ENCODE measurements at regions not wholly inside any gene's neighbourhood (a gene's known extent, or its start where the extent isn't known, plus 50 kb on each side); places are given as distances from the start of the nearest gene placed in this dataset.

GRCh38 chr11:103530257-103530656 lies 421.0 kb downstream of the DYNC2H1 start:
- Histone ChIP-seq H3K4me3 (ENCODE audit: insufficient read depth, low read depth, low read length, poor library complexity, severe bottlenecking) (no peak overlapping the region), H3K27ac (ENCODE audit: insufficient read depth, low read length, poor library complexity, severe bottlenecking) (no peak overlapping the region), H3K4me1 (ENCODE audit: control insufficient read depth, insufficient read depth, low read length, poor library complexity, severe bottlenecking) (no peaks in the 10 kb centered on the region), H3K9me3 (ENCODE audit: control insufficient read depth, low read length) (no peaks in the 10 kb centered on the region), H3K27me3 (replicated peaks; ENCODE audit: control insufficient read depth, insufficient read depth, low read length, poor library complexity, severe bottlenecking) (no peaks in the 10 kb centered on the region), H3K36me3 (ENCODE audit: control insufficient read depth, insufficient read depth, low read length) (no peaks in the 10 kb centered on the region)
- no peak for DNase-seq

- DNase-seq, result no peak
- Histone ChIP-seq H3K4me3 (ENCODE audit: insufficient read depth, low read depth, low read length, poor library complexity, severe bottlenecking) (no peak overlapping the region), H3K36me3 (ENCODE audit: control insufficient read depth, insufficient read depth, low read length) (no peaks in the 10 kb centered on the region), H3K9me3 (ENCODE audit: control insufficient read depth, low read length) (no peaks in the 10 kb centered on the region), H3K27ac (ENCODE audit: insufficient read depth, low read length, poor library complexity, severe bottlenecking) (no peak overlapping the region), H3K4me1 (ENCODE audit: control insufficient read depth, insufficient read depth, low read length, poor library complexity, severe bottlenecking) (no peaks in the 10 kb centered on the region), H3K27me3 (replicated peaks; ENCODE audit: control insufficient read depth, insufficient read depth, low read length, poor library complexity, severe bottlenecking) (no peaks in the 10 kb centered on the region)
These were observed 423.0 kb downstream of the DYNC2H1 start for GRCh38 chr11:103532133-103532788.

DNA sequence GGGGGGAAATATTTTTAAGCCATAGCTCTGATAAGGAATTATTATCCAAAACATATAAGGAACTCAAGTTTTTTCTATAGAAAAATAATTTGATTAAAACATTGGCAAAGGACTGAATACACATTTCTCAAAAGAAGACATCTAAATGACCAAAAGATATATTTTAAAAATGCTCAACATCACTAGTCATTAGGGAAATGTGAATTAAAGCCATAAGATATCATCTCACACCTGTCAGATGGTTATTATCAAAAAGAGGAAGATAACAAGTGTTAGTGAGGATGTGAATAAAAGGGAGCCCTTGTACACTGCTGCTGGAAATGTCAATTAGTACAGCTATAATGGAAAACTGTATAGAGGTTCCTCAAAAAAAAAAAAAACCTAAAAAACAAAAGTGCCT lies 425.0 kb downstream of the DYNC2H1 start:
- H3K4me1 ChIP-seq (ENCODE audit: control insufficient read depth, insufficient read depth, low read length, poor library complexity, severe bottlenecking), result no peaks in the 10 kb centered on the region
- no peaks in the 10 kb centered on the region for H3K27me3 ChIP-seq (replicated peaks; ENCODE audit: control insufficient read depth, insufficient read depth, low read length, poor library complexity, severe bottlenecking)
- H3K36me3 ChIP-seq (ENCODE audit: control insufficient read depth, insufficient read depth, low read length), result no peaks in the 10 kb centered on the region

DNA sequence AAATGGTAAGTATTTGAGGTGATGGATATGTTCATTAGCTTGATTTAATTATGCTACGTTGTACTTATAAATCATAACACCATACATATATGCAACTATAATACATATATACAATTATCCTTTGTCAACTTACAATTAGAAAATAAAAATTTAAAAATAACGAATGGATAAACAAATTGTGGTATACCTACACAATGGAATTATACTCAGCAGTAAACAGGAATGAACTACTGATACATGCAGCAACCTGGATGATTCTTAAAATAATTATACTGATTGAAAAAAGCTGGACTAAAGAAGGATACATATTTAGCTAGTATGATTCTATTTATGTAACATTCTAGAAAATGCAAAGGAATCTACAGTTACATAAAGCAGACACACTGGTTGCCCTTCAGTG lies 425.7 kb downstream of the DYNC2H1 start:
- Histone ChIP-seq H3K9me3 (ENCODE audit: control insufficient read depth, low read length) (no peaks in the 10 kb centered on the region), H3K27me3 (replicated peaks; ENCODE audit: control insufficient read depth, insufficient read depth, low read length, poor library complexity, severe bottlenecking) (no peaks in the 10 kb centered on the region), H3K36me3 (ENCODE audit: control insufficient read depth, insufficient read depth, low read length) (no peaks in the 10 kb centered on the region), H3K27ac (ENCODE audit: insufficient read depth, low read length, poor library complexity, severe bottlenecking) (no peak overlapping the region), H3K4me1 (ENCODE audit: control insufficient read depth, insufficient read depth, low read length, poor library complexity, severe bottlenecking) (no peaks in the 10 kb centered on the region), H3K4me3 (ENCODE audit: insufficient read depth, low read depth, low read length, poor library complexity, severe bottlenecking) (no peak overlapping the region)
- DNase-seq, result no peak

More for the DNA sequence above, 425.0 kb downstream of the DYNC2H1 start:
- Histone ChIP-seq H3K4me3 (ENCODE audit: insufficient read depth, low read depth, low read length, poor library complexity, severe bottlenecking) (no peak overlapping the region), H3K9me3 (ENCODE audit: control insufficient read depth, low read length) (no peaks in the 10 kb centered on the region), H3K27ac (ENCODE audit: insufficient read depth, low read length, poor library complexity, severe bottlenecking) (no peak overlapping the region)
- DNase-seq, result no peak

- Histone ChIP-seq H3K9me3 (ENCODE audit: control insufficient read depth, low read length) (no peaks in the 10 kb centered on the region), H3K4me3 (ENCODE audit: insufficient read depth, low read depth, low read length, poor library complexity, severe bottlenecking) (no peak overlapping the region), H3K27ac (ENCODE audit: insufficient read depth, low read length, poor library complexity, severe bottlenecking) (no peak overlapping the region), H3K36me3 (ENCODE audit: control insufficient read depth, insufficient read depth, low read length) (no peaks in the 10 kb centered on the region), H3K4me1 (ENCODE audit: control insufficient read depth, insufficient read depth, low read length, poor library complexity, severe bottlenecking) (no peaks in the 10 kb centered on the region), H3K27me3 (replicated peaks; ENCODE audit: control insufficient read depth, insufficient read depth, low read length, poor library complexity, severe bottlenecking) (no peaks in the 10 kb centered on the region)
- DNase-seq, result no peak
These were observed 427.1 kb downstream of the DYNC2H1 start for GRCh38 chr11:103536335-103536722.

- Histone ChIP-seq H3K4me1 (ENCODE audit: control insufficient read depth, insufficient read depth, low read length, poor library complexity, severe bottlenecking) (no peaks in the 10 kb centered on the region), H3K27me3 (replicated peaks; ENCODE audit: control insufficient read depth, insufficient read depth, low read length, poor library complexity, severe bottlenecking) (no peaks in the 10 kb centered on the region), H3K9me3 (ENCODE audit: control insufficient read depth, low read length) (no peaks in the 10 kb centered on the region), H3K27ac (ENCODE audit: insufficient read depth, low read length, poor library complexity, severe bottlenecking) (no peak overlapping the region), H3K36me3 (ENCODE audit: control insufficient read depth, insufficient read depth, low read length) (no peaks in the 10 kb centered on the region), H3K4me3 (ENCODE audit: insufficient read depth, low read depth, low read length, poor library complexity, severe bottlenecking) (no peak overlapping the region)
- DNase-seq, result no peak
These were observed 428.8 kb downstream of the DYNC2H1 start for GRCh38 chr11:103537904-103538502.

DNA sequence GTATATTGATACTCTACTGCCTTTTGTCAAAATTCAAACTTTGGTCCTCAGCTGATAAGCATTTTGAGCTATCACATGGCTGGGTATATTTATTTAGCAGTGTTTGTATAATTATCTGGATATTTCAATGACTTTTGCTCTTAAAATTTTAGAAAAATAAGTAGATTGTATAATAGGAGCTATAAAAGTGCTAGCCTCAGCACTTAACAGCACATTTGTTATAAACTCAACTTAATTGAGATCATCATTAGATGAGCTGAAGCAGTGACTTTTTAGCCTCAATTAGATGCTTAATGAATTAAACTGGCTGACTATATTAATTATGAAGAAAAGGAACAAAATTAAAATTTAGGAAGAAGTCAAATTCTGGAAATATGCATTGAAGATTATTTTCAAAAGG lies 429.9 kb downstream of the DYNC2H1 start:
- no peaks in the 10 kb centered on the region for H3K9me3 ChIP-seq (ENCODE audit: control insufficient read depth, low read length)
- no peaks in the 10 kb centered on the region for H3K36me3 ChIP-seq (ENCODE audit: control insufficient read depth, insufficient read depth, low read length)
- H3K27me3 ChIP-seq (replicated peaks; ENCODE audit: control insufficient read depth, insufficient read depth, low read length, poor library complexity, severe bottlenecking), result no peaks in the 10 kb centered on the region
- H3K4me3 ChIP-seq (ENCODE audit: insufficient read depth, low read depth, low read length, poor library complexity, severe bottlenecking), result no peak overlapping the region
- H3K27ac ChIP-seq (ENCODE audit: insufficient read depth, low read length, poor library complexity, severe bottlenecking), result no peak overlapping the region
- DNase-seq, result no peak
- H3K4me1 ChIP-seq (ENCODE audit: control insufficient read depth, insufficient read depth, low read length, poor library complexity, severe bottlenecking), result no peaks in the 10 kb centered on the region

DNA sequence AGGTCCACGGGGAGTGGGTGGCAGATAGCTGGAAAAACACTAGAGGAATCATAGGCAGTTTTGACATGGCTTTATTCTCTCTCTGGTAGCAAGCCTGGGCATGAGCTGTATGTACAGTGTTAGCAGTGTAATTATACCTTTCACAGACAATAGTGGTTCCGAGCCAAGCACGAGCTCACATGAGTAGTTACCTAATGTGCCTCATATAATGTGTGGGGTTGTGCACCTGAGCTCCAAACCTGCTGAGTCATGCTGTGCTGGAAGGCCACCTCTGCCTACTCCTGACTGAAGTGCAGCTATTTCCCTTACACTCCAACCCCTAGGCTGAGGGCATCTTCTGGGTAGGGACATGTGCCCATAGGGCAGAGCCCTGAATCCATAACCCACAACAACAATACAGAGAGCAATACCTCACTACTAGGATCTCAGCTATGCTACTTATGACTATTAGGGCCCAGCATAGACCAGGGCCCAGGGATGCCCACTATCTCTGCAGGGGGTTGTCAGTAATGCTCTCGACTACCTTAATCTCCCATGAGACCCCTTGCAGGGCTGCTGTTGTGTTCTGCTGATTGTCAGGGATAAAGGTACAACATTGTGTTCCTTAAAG lies 432.1 kb downstream of the DYNC2H1 start:
- DNase-seq, result peak in 1 of 3 donors; percentile 3
- no peaks in the 10 kb centered on the region for H3K4me1 ChIP-seq (ENCODE audit: control insufficient read depth, insufficient read depth, low read length, poor library complexity, severe bottlenecking)
- H3K4me3 ChIP-seq (ENCODE audit: insufficient read depth, low read depth, low read length, poor library complexity, severe bottlenecking), result no peak overlapping the region
- H3K27ac ChIP-seq (ENCODE audit: insufficient read depth, low read length, poor library complexity, severe bottlenecking), result no peak overlapping the region
- no peaks in the 10 kb centered on the region for H3K36me3 ChIP-seq (ENCODE audit: control insufficient read depth, insufficient read depth, low read length)
- H3K27me3 ChIP-seq (replicated peaks; ENCODE audit: control insufficient read depth, insufficient read depth, low read length, poor library complexity, severe bottlenecking), result no peaks in the 10 kb centered on the region
- no peaks in the 10 kb centered on the region for H3K9me3 ChIP-seq (ENCODE audit: control insufficient read depth, low read length)

DNA sequence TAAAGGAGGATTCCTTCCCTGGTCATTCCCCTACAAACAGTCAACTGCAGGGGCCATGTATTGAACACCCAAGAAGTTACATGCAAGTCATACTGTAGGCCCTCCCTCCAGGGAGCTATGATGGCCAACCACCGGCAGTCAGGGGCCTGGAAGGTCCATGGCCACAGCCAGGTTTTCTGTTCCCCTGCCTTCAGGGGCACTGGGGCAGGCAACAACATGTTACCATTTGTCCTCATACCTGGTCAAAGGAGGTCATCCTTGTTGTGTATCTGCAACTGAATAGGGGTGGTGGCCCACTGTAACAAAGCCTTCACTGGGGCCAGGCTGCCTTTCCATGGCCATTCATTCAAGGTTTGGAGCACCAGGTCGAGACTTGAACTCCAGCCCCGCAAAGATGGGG lies 433.6 kb downstream of the DYNC2H1 start:
- Histone ChIP-seq H3K27me3 (replicated peaks; ENCODE audit: control insufficient read depth, insufficient read depth, low read length, poor library complexity, severe bottlenecking) (no peaks in the 10 kb centered on the region), H3K4me1 (ENCODE audit: control insufficient read depth, insufficient read depth, low read length, poor library complexity, severe bottlenecking) (no peaks in the 10 kb centered on the region), H3K36me3 (ENCODE audit: control insufficient read depth, insufficient read depth, low read length) (no peaks in the 10 kb centered on the region), H3K27ac (ENCODE audit: insufficient read depth, low read length, poor library complexity, severe bottlenecking) (no peak overlapping the region), H3K9me3 (ENCODE audit: control insufficient read depth, low read length) (no peaks in the 10 kb centered on the region), H3K4me3 (ENCODE audit: insufficient read depth, low read depth, low read length, poor library complexity, severe bottlenecking) (no peak overlapping the region)
- no peak for DNase-seq

- Histone ChIP-seq H3K9me3 (ENCODE audit: control insufficient read depth, low read length) (no peaks in the 10 kb centered on the region), H3K36me3 (ENCODE audit: control insufficient read depth, insufficient read depth, low read length) (no peaks in the 10 kb centered on the region), H3K27ac (ENCODE audit: insufficient read depth, low read length, poor library complexity, severe bottlenecking) (no peak overlapping the region), H3K4me1 (ENCODE audit: control insufficient read depth, insufficient read depth, low read length, poor library complexity, severe bottlenecking) (no peaks in the 10 kb centered on the region), H3K4me3 (ENCODE audit: insufficient read depth, low read depth, low read length, poor library complexity, severe bottlenecking) (no peak overlapping the region), H3K27me3 (replicated peaks; ENCODE audit: control insufficient read depth, insufficient read depth, low read length, poor library complexity, severe bottlenecking) (no peaks in the 10 kb centered on the region)
- no peak for DNase-seq
These were observed 434.2 kb downstream of the DYNC2H1 start for GRCh38 chr11:103543456-103543855.

Data from effector memory CD4-positive, alpha-beta T cell (primary cell).